NT2/D1 (cell line): ENCODE measurements at regions not wholly inside any gene's neighbourhood (a gene's known extent, or its start where the extent isn't known, plus 50 kb on each side); places are given as distances from the start of the nearest gene placed in this dataset.

Experiments used
- SUZ12 ChIP-seq: IDR thresholded peaks from 2 replicates; pipeline ENCODE4 v1.6.1; 2011; ENCODE audit not compliant: insufficient read length, insufficient read depth; ENCODE audit errors: extremely low read depth
- ZNF274 ChIP-seq: IDR thresholded peaks from 2 replicates; pipeline ENCODE4 v1.6.1; 2011; ENCODE audit warnings: mild to moderate bottlenecking, low read depth, low read length

- no peak for TF ChIP-seq SUZ12
- no peak for TF ChIP-seq ZNF274
Measured at GRCh38 chr2:62300925-62301324, 105.0 kb downstream of the B3GNT2 start.
